Esophagus muscularis mucosa (tissue), 4 donors: ENCODE measurements at regions not wholly inside any gene's neighbourhood (a gene's known extent, or its start where the extent isn't known, plus 50 kb on each side); places are given as distances from the start of the nearest gene placed in this dataset.
"Not testable (repeated sequence)": the region's sequence is repeated elsewhere in the genome, so short reads cannot be mapped to it uniquely, and the experiment has no call there.

ENCODE experiments used
- DNase-seq: peaks from one replicate; pipeline ENCODE4 v3.0.0-alpha.2; 2017; ENCODE audit errors: extremely low spot score
- H3K27ac ChIP-seq, 4 donors: fragments of 200-600 bp; sonication (generic); replicated peaks in 1 of 4; 1 replicate in 3 of 4; 2 replicates in 1 of 4; pipeline ENCODE4 v1.5.1; 2016 to 2019; ENCODE audit warnings: mild to moderate bottlenecking in 1 of 4
- H3K27me3 ChIP-seq, 4 donors: fragments of 200-600 bp; sonication (generic); one replicate each; pipeline versions ENCODE4 v1.5.1 to v1.6.0; 2016 to 2019
- H3K36me3 ChIP-seq, 4 donors: fragments of 200-600 bp; sonication (generic); one replicate each; pipeline ENCODE4 v1.5.1; 2016 to 2019
- H3K4me1 ChIP-seq, 4 donors: fragments of 200-600 bp; sonication (generic); one replicate each; pipeline ENCODE4 v1.5.1; 2016 to 2019
- H3K4me3 ChIP-seq, 4 donors: fragments of 200-600 bp; sonication (generic); 1 replicate in 2 of 4; 2 replicates in 2 of 4; pipeline ENCODE4 v1.5.1; 2016 to 2019; ENCODE audit warnings: mild to moderate bottlenecking in 4 of 4, moderate library complexity in 1 of 4
- H3K9me3 ChIP-seq, 4 donors: fragments of 200-600 bp; sonication (generic); 1 replicate in 3 of 4; 2 replicates in 1 of 4; pipeline ENCODE4 v1.5.1; 2016 to 2019
- EP300 ChIP-seq: sonication (generic); formaldehyde crosslinking; IDR thresholded peaks from one replicate; pipeline ENCODE4 v1.6.1; 2017; ENCODE audit warnings: antibody characterized with exemption
- POLR2A ChIP-seq: fragments of 450-650 bp; IDR thresholded peaks from one replicate; pipeline ENCODE4 v1.6.1; 2017; ENCODE audit warnings: antibody characterized with exemption, moderate library complexity, mild to moderate bottlenecking, low read depth
- POLR2AphosphoS5 ChIP-seq, 2 donors: sonication (generic); formaldehyde crosslinking; IDR thresholded peaks; one replicate each; pipeline ENCODE4 v1.6.1; 2017; ENCODE audit warnings: antibody characterized with exemption in 2 of 2
- WGBS: methylation state at CpG from one replicate; pipeline ENCODE4 v1.1.5; 2018; 5-methylcytosine and 5-hydroxymethylcytosine counted together
- intact Hi-C: fragments of 100-400 bp; cut with DNase I; formaldehyde crosslinking; loops from one replicate; pipeline ENCODE4 v1.15.1; 2023
- TF ChIP-seq, protein P1 (sequence below), 3 experiments: fragments of 200-600 bp in 2 of 3; fragments of 450-650 bp in 1 of 3; sonication (generic) in 2 of 3; IDR thresholded peaks; one replicate each; pipeline ENCODE4 v1.5.1; 2017 to 2019; ENCODE audit warnings: antibody characterized with exemption in 3 of 3, mild to moderate bottlenecking in 2 of 3, moderate library complexity in 1 of 3

GRCh38 chr12:73632191-73632590 is 905.4 kb upstream of the ATXN7L3B start:
- H3K4me1 ChIP-seq: no peaks in the 10 kb centered on the region
- no peaks in the 10 kb centered on the region for H3K36me3 ChIP-seq
- no peaks in the 10 kb centered on the region for H3K27me3 ChIP-seq
- TF ChIP-seq, protein P1, sequence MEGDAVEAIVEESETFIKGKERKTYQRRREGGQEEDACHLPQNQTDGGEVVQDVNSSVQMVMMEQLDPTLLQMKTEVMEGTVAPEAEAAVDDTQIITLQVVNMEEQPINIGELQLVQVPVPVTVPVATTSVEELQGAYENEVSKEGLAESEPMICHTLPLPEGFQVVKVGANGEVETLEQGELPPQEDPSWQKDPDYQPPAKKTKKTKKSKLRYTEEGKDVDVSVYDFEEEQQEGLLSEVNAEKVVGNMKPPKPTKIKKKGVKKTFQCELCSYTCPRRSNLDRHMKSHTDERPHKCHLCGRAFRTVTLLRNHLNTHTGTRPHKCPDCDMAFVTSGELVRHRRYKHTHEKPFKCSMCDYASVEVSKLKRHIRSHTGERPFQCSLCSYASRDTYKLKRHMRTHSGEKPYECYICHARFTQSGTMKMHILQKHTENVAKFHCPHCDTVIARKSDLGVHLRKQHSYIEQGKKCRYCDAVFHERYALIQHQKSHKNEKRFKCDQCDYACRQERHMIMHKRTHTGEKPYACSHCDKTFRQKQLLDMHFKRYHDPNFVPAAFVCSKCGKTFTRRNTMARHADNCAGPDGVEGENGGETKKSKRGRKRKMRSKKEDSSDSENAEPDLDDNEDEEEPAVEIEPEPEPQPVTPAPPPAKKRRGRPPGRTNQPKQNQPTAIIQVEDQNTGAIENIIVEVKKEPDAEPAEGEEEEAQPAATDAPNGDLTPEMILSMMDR (IDR thresholded peaks at IDR 0.05): no peak
- TF ChIP-seq POLR2AphosphoS5 (IDR thresholded peaks at IDR 0.05) (no peak), EP300 (no peak), POLR2A (no peak)
- DNase-seq: no peak
- intact Hi-C loops: no loop called here
- H3K27ac ChIP-seq: no peak overlapping the region
- H3K4me3 ChIP-seq: no peak overlapping the region
- no peaks in the 10 kb centered on the region for H3K9me3 ChIP-seq

DNA sequence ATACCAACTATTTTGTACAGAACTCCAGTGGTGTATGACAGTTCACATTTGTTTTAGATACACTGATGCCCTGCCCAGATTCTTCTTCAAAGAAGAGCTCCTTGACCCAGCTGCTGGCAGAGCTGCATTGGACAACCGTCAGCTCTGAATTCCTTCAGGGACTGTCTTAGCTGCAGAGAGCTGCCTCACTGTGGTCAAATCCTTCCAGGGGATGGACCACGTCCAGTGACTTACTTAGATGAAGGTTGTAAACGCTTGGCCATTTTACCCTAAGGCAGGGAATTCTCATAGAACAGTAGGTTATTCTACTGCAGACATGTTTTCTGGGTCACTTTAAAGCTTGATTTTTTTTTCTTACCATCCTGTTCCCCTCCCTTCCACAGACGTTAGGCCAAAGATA is 905.0 kb upstream of the ATXN7L3B start:
- Histone ChIP-seq H3K9me3 (no peaks in the 10 kb centered on the region), H3K36me3 (no peaks in the 10 kb centered on the region), H3K4me3 (no peak overlapping the region), H3K4me1 (no peaks in the 10 kb centered on the region), H3K27me3 (no peaks in the 10 kb centered on the region), H3K27ac (no peak overlapping the region)
- intact Hi-C loops: no loop called here
- TF ChIP-seq POLR2A: no peak
- no peak for TF ChIP-seq POLR2AphosphoS5 (IDR thresholded peaks at IDR 0.05)
- TF ChIP-seq, protein P1 (IDR thresholded peaks at IDR 0.05): no peak
- TF ChIP-seq EP300: no peak
- 45% methylated on average over 4 of the region's 4 CpGs for WGBS
- no peak for DNase-seq

DNA sequence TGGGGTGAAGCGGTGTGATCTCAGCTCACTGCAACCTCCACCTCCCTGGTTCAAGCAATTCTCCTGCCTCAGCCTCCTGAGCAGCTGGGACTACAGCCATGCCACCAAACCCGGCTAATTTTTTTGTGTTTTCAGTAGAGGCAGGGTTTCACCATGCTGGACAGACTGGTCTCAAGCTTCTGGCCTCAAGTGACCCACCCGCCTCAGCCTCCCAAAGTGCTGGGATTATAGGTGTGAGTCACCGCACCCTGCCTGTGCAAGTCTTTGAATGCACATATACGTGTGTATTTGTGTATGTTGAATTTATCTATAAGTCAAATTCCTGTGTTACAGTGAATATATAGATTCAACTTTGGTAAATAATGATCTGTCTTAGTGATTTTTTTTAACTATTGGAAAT is 898.2 kb upstream of the ATXN7L3B start:
- H3K27me3 ChIP-seq, intact Hi-C loops, H3K27ac ChIP-seq, H3K4me1 ChIP-seq, H3K9me3 ChIP-seq, H3K4me3 ChIP-seq, DNase-seq, H3K36me3 ChIP-seq: not testable (repeated sequence)
- 90% methylated on average over 4 of the region's 5 CpGs for WGBS

GRCh38 chr12:73656375-73656774 is 881.3 kb upstream of the ATXN7L3B start:
- WGBS: 78% methylated on average over 5 of the region's 5 CpGs
- Histone ChIP-seq H3K36me3 (no peaks in the 10 kb centered on the region), H3K4me3 (no peak overlapping the region), H3K4me1 (no peaks in the 10 kb centered on the region), H3K27ac (no peak overlapping the region), H3K27me3 (no peaks in the 10 kb centered on the region), H3K9me3 (no peaks in the 10 kb centered on the region)
- TF ChIP-seq POLR2AphosphoS5 (IDR thresholded peaks at IDR 0.05) (no peak), POLR2A (no peak), EP300 (no peak)
- TF ChIP-seq, protein P1 (IDR thresholded peaks at IDR 0.05): no peak
- DNase-seq: no peak
- intact Hi-C loops: no loop called here

DNA sequence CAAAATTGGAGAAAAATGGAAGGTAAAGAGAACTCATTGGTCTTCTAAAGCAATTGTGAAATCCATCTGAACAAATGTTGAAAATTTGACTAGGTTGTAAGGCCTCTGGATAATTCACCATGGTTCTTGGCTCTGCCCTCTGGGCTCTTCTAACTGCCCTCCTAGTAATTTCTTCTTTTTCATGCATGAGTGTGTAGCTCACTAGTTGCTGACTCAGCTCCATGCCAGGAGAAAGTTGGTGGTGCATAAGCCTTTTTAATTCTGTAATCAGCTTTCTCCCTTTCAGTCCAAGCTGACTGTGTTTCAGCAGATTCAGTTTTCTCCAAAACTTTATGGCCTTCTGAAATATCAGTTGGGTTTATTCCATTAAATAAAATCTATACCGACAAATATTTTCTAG is 877.8 kb upstream of the ATXN7L3B start:
- H3K36me3 ChIP-seq: no peaks in the 10 kb centered on the region
- TF ChIP-seq POLR2A: no peak
- TF ChIP-seq POLR2AphosphoS5 (IDR thresholded peaks at IDR 0.05): no peak
- TF ChIP-seq EP300: no peak
- TF ChIP-seq, protein P1 (IDR thresholded peaks at IDR 0.05): no peak
- DNase-seq: no peak
- no peak overlapping the region for H3K4me3 ChIP-seq
- H3K4me1 ChIP-seq: no peaks in the 10 kb centered on the region
- no peak overlapping the region for H3K27ac ChIP-seq
- WGBS: 89% methylated on average over 1 of the region's 1 CpG
- intact Hi-C loops: no loop called here
- H3K9me3 ChIP-seq: no peaks in the 10 kb centered on the region
- H3K27me3 ChIP-seq: no peaks in the 10 kb centered on the region
